ENCODE measurements at regions not wholly inside any gene's neighbourhood (a gene's known extent, or its start where the extent isn't known, plus 50 kb on each side); places are given as distances from the start of the nearest gene placed in this dataset.

DNA sequence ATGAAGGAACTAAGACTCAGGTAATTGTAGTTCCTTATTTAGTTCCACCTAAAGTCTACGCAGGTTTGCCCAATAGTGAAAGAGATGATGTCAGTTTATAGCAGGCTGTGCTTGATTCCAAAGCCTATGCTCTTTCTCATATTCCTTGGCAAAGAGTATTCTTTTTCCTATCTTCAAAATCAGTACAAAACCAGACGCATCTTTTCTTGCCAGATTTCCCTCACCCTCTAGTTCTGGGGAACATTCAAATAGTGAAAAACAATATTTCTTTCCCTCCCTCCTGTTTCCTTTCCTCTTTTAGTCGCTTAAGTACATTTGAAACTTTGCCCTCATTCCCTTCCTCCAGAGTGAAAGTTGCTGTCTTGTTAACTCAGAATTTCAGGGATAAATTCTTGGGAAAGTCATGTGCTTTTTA, 134.6 kb upstream of the PDZRN3 start:
- TF ChIP-seq, protein P1, sequence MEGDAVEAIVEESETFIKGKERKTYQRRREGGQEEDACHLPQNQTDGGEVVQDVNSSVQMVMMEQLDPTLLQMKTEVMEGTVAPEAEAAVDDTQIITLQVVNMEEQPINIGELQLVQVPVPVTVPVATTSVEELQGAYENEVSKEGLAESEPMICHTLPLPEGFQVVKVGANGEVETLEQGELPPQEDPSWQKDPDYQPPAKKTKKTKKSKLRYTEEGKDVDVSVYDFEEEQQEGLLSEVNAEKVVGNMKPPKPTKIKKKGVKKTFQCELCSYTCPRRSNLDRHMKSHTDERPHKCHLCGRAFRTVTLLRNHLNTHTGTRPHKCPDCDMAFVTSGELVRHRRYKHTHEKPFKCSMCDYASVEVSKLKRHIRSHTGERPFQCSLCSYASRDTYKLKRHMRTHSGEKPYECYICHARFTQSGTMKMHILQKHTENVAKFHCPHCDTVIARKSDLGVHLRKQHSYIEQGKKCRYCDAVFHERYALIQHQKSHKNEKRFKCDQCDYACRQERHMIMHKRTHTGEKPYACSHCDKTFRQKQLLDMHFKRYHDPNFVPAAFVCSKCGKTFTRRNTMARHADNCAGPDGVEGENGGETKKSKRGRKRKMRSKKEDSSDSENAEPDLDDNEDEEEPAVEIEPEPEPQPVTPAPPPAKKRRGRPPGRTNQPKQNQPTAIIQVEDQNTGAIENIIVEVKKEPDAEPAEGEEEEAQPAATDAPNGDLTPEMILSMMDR (IDR thresholded peaks at IDR 0.05; ENCODE audit: partially characterized antibody, unreplicated experiment): no peak
- no peaks in the 10 kb centered on the region for H3K27me3 Mint-ChIP-seq (ENCODE audit: unreplicated experiment)

DNA sequence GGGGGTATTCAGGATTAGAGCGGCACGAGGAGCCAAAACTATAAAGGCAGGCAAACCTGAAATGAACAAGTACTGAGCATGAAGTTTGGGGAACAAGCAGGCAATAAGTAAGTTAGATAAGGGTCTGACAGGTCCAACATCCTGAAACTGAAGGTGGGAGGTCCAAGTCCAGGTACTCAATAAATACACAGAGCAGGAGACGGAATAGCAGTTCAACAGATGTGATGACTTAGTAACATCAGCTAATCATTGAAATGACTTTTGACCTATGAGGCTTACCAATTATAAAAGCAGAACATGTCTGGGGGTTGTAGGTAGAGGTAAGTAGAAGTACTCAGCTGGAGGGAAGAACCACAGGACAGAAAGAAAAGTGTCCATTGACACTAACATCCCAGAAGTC, 132.8 kb upstream of the PDZRN3 start:
- DNase-seq: no peak
- peaks cover 6% of the 10 kb centered on the region for H3K4me1 Mint-ChIP-seq (ENCODE audit: low read depth, unreplicated experiment)
- H3K27ac Mint-ChIP-seq (ENCODE audit: unreplicated experiment): no peak overlapping the region
- no peaks in the 10 kb centered on the region for H3K27me3 Mint-ChIP-seq (ENCODE audit: unreplicated experiment)
- no peak overlapping the region for H3K4me3 Mint-ChIP-seq (ENCODE audit: unreplicated experiment)
- H3K9me3 Mint-ChIP-seq (ENCODE audit: unreplicated experiment): no peaks in the 10 kb centered on the region
- no peaks in the 10 kb centered on the region for H3K36me3 Mint-ChIP-seq (ENCODE audit: unreplicated experiment)
- TF ChIP-seq, protein P1 (IDR thresholded peaks at IDR 0.05; ENCODE audit: partially characterized antibody, unreplicated experiment): no peak

More for the DNA sequence above, 134.6 kb upstream of the PDZRN3 start:
- Mint-ChIP-seq H3K4me1 (ENCODE audit: low read depth, unreplicated experiment) (peaks cover 1% of the 10 kb centered on the region), H3K9me3 (ENCODE audit: unreplicated experiment) (no peaks in the 10 kb centered on the region), H3K4me3 (ENCODE audit: unreplicated experiment) (no peak overlapping the region), H3K36me3 (ENCODE audit: unreplicated experiment) (no peaks in the 10 kb centered on the region), H3K27ac (ENCODE audit: unreplicated experiment) (no peak overlapping the region)
- no peak for DNase-seq

DNA sequence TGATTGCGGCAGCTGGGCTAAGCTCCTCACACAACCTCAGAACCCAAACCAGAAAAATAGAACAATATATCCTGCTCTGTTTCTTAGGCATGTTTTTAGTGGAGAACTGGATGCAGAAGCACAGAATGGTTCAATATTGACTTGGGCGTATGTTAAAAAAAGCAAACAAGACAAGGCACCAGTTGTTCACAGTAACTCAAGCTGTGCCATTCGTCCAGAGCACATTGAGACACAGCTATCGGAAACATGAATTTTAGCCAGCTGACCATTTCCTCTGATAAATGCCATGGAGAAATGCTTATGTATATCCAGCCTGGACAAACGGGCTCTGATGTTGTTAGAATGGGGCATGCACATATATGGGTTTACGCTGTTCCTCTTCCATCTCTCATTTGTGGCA, 129.2 kb upstream of the PDZRN3 start:
- no peak overlapping the region for H3K4me3 Mint-ChIP-seq (ENCODE audit: unreplicated experiment)
- H3K27ac Mint-ChIP-seq (ENCODE audit: unreplicated experiment): no peak overlapping the region
- no peaks in the 10 kb centered on the region for H3K9me3 Mint-ChIP-seq (ENCODE audit: unreplicated experiment)
- no peak for DNase-seq
- TF ChIP-seq, protein P1 (IDR thresholded peaks at IDR 0.05; ENCODE audit: partially characterized antibody, unreplicated experiment): no peak
- H3K36me3 Mint-ChIP-seq (ENCODE audit: unreplicated experiment): peaks cover 4% of the 10 kb centered on the region
- no peaks in the 10 kb centered on the region for H3K27me3 Mint-ChIP-seq (ENCODE audit: unreplicated experiment)
- peaks cover 6% of the 10 kb centered on the region for H3K4me1 Mint-ChIP-seq (ENCODE audit: low read depth, unreplicated experiment)

DNA sequence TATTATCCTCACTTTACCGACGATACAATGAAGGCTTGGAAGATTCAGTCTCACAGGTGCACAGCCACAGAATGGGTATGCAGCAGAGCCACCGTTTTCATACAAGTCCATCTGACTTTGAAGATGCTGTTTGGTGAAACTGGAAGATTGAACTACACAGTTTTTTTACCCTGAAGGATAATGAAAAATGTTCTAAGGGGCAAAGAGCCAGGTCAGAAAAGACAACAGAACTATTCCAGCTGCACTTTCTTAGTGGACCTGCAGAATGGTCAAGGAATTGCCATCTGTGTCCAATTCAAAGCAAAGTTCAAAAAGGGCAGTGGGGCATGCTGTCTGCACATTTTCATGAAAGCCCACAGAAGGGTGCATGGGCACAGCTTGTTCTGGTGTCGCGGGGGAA, 127.6 kb upstream of the PDZRN3 start:
- H3K4me3 Mint-ChIP-seq (ENCODE audit: unreplicated experiment): no peak overlapping the region
- TF ChIP-seq, protein P1 (IDR thresholded peaks at IDR 0.05; ENCODE audit: partially characterized antibody, unreplicated experiment): no peak
- no peaks in the 10 kb centered on the region for H3K27me3 Mint-ChIP-seq (ENCODE audit: unreplicated experiment)
- peaks cover 5% of the 10 kb centered on the region for H3K4me1 Mint-ChIP-seq (ENCODE audit: low read depth, unreplicated experiment)
- H3K9me3 Mint-ChIP-seq (ENCODE audit: unreplicated experiment): no peaks in the 10 kb centered on the region
- no peak overlapping the region for H3K27ac Mint-ChIP-seq (ENCODE audit: unreplicated experiment)
- H3K36me3 Mint-ChIP-seq (ENCODE audit: unreplicated experiment): peaks cover 4% of the 10 kb centered on the region
- DNase-seq: no peak

DNA sequence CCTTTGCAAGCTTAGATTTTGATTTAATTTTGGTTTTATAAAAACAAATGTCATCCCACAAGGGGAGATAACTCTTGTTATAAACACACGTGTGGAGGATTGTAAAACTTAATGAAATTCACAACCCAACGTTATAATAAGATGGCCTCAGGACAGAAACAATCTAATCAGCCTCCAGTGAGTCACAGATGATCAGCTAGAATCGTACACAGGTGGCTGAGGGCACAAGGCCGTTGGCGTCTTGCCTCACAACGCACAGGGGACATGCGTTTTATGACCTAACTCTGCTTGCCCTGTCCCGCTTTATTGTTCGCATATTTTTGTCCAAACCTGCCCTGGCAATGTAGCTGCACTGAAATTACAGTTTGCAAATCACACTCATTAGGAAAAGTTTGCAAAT, 121.9 kb upstream of the PDZRN3 start:
- peaks cover 4% of the 10 kb centered on the region for H3K36me3 Mint-ChIP-seq (ENCODE audit: unreplicated experiment)
- H3K9me3 Mint-ChIP-seq (ENCODE audit: unreplicated experiment): peaks cover 1% of the 10 kb centered on the region
- H3K4me1 Mint-ChIP-seq (ENCODE audit: low read depth, unreplicated experiment): peaks cover 3% of the 10 kb centered on the region
- H3K27me3 Mint-ChIP-seq (ENCODE audit: unreplicated experiment): no peaks in the 10 kb centered on the region
- no peak overlapping the region for H3K27ac Mint-ChIP-seq (ENCODE audit: unreplicated experiment)
- H3K4me3 Mint-ChIP-seq (ENCODE audit: unreplicated experiment): no peak overlapping the region
- TF ChIP-seq, protein P1 (IDR thresholded peaks at IDR 0.05; ENCODE audit: partially characterized antibody, unreplicated experiment): no peak
- no peak for DNase-seq
